ENCODE measurements at regions not wholly inside any gene's neighbourhood (a gene's known extent, or its start where the extent isn't known, plus 50 kb on each side); places are given as distances from the start of the nearest gene placed in this dataset.

GRCh38 chr18:2433366-2433765 lies 137.9 kb downstream of the METTL4 start:
- no peaks in the 10 kb centered on the region for H3K36me3 ChIP-seq
- no peaks in the 10 kb centered on the region for H3K4me1 ChIP-seq
- DNase-seq (ENCODE audit: low spot score) = no peak
- no peak for TF ChIP-seq CTCF (IDR thresholded peaks at IDR 0.05)
- no peaks in the 10 kb centered on the region for H3K27me3 ChIP-seq
- no peak overlapping the region for H3K27ac ChIP-seq
- H3K9me3 ChIP-seq = peaks cover 0 to 11% of the 10 kb centered on the region in 2 donors
- H3K4me3 ChIP-seq = no peak overlapping the region

GRCh38 chr18:2441544-2441943 lies 129.8 kb downstream of the METTL4 start:
- H3K4me3 ChIP-seq = no peak overlapping the region
- no peaks in the 10 kb centered on the region for H3K4me1 ChIP-seq
- H3K9me3 ChIP-seq = no peaks in the 10 kb centered on the region
- H3K27me3 ChIP-seq = no peaks in the 10 kb centered on the region
- H3K27ac ChIP-seq = no peak overlapping the region
- DNase-seq (ENCODE audit: low spot score) = no peak
- H3K36me3 ChIP-seq = no peaks in the 10 kb centered on the region
- TF ChIP-seq CTCF (IDR thresholded peaks at IDR 0.05) = no peak

- no peak for TF ChIP-seq CTCF (IDR thresholded peaks at IDR 0.05)
- Histone ChIP-seq H3K36me3 (no peaks in the 10 kb centered on the region), H3K27me3 (no peaks in the 10 kb centered on the region), H3K4me3 (no peak overlapping the region), H3K4me1 (no peaks in the 10 kb centered on the region), H3K9me3 (no peaks in the 10 kb centered on the region), H3K27ac (no peak overlapping the region)
- no peak for DNase-seq (ENCODE audit: low spot score)
Measured at GRCh38 chr18:2442006-2442405, 129.3 kb downstream of the METTL4 start.

GRCh38 chr18:2442726-2443275 lies 128.5 kb downstream of the METTL4 start:
- Histone ChIP-seq H3K27ac (no peak overlapping the region), H3K4me3 (no peak overlapping the region), H3K36me3 (no peaks in the 10 kb centered on the region), H3K27me3 (no peaks in the 10 kb centered on the region), H3K9me3 (no peaks in the 10 kb centered on the region), H3K4me1 (no peaks in the 10 kb centered on the region)
- DNase-seq (ENCODE audit: low spot score) = no peak
- TF ChIP-seq CTCF (IDR thresholded peaks at IDR 0.05) = no peak

GRCh38 chr18:2444201-2444875 lies 127.0 kb downstream of the METTL4 start:
- H3K4me3 ChIP-seq = no peak overlapping the region
- no peak overlapping the region for H3K27ac ChIP-seq
- H3K9me3 ChIP-seq = no peaks in the 10 kb centered on the region
- no peaks in the 10 kb centered on the region for H3K4me1 ChIP-seq
- no peaks in the 10 kb centered on the region for H3K27me3 ChIP-seq
- no peak for DNase-seq (ENCODE audit: low spot score)
- no peak for TF ChIP-seq CTCF (IDR thresholded peaks at IDR 0.05)
- no peaks in the 10 kb centered on the region for H3K36me3 ChIP-seq
